Liver (tissue), 3 donors: ENCODE measurements at regions not wholly inside any gene's neighbourhood (a gene's known extent, or its start where the extent isn't known, plus 50 kb on each side); places are given as distances from the start of the nearest gene placed in this dataset.

Experiments
- EGR1 ChIP-seq, 2 donors: IDR thresholded peaks; 2 replicates each; pipeline ENCODE4 v1.6.1; 2016 to 2018; ENCODE audit warnings: antibody characterized with exemption in 2 of 2, low read depth in 2 of 2
- GABPA ChIP-seq, 2 donors: IDR thresholded peaks in 1 of 2; conservative IDR thresholded peaks in 1 of 2; 2 replicates each; pipeline ENCODE4 v1.6.1; 2016; ENCODE audit warnings: antibody characterized with exemption in 2 of 2, mild to moderate bottlenecking in 1 of 2, moderate library complexity in 1 of 2
- JUND ChIP-seq, 2 donors: IDR thresholded peaks; 2 replicates each; pipeline ENCODE4 v1.6.1; 2016; ENCODE audit warnings: antibody characterized with exemption in 2 of 2
- RAD21 ChIP-seq, 2 donors: IDR thresholded peaks; 2 replicates each; pipeline ENCODE4 v1.6.1; 2016; ENCODE audit warnings: antibody characterized with exemption in 2 of 2, mild to moderate bottlenecking in 2 of 2
- TAF1 ChIP-seq: conservative IDR thresholded peaks from 2 replicates; pipeline ENCODE4 v1.6.1; 2016; ENCODE audit warnings: antibody characterized with exemption, mild to moderate bottlenecking
- TF ChIP-seq, protein P1 (sequence below): fragments of 150-350 bp; IDR thresholded peaks from 2 replicates; pipeline ENCODE4 v1.5.1; 2017; ENCODE audit warnings: improper control_type of control experiment, low read depth, low read length; ENCODE audit not compliant: missing input control
- TF ChIP-seq, protein P2 (sequence below): IDR thresholded peaks from 2 replicates; pipeline ENCODE4 v1.6.1; 2016; ENCODE audit warnings: antibody characterized with exemption
- TF ChIP-seq, protein P3 (sequence below): IDR thresholded peaks from 2 replicates; pipeline ENCODE4 v1.6.1; 2016; ENCODE audit warnings: antibody characterized with exemption
- TF ChIP-seq, protein P4 (sequence below): IDR thresholded peaks from 2 replicates; pipeline ENCODE4 v1.6.1; 2016; ENCODE audit warnings: antibody characterized with exemption
- donor health status: healthy.
- donor health status: healthy.

GRCh38 chr3:118564800-118565199 is 469.8 kb downstream of the IGSF11 start:
- no peak for TF ChIP-seq JUND (IDR thresholded peaks at IDR 0.05)
- TF ChIP-seq, protein P1, sequence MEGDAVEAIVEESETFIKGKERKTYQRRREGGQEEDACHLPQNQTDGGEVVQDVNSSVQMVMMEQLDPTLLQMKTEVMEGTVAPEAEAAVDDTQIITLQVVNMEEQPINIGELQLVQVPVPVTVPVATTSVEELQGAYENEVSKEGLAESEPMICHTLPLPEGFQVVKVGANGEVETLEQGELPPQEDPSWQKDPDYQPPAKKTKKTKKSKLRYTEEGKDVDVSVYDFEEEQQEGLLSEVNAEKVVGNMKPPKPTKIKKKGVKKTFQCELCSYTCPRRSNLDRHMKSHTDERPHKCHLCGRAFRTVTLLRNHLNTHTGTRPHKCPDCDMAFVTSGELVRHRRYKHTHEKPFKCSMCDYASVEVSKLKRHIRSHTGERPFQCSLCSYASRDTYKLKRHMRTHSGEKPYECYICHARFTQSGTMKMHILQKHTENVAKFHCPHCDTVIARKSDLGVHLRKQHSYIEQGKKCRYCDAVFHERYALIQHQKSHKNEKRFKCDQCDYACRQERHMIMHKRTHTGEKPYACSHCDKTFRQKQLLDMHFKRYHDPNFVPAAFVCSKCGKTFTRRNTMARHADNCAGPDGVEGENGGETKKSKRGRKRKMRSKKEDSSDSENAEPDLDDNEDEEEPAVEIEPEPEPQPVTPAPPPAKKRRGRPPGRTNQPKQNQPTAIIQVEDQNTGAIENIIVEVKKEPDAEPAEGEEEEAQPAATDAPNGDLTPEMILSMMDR, result no peak
- TF ChIP-seq RAD21 (IDR thresholded peaks at IDR 0.05), result no peak
- TF ChIP-seq, protein P2, sequence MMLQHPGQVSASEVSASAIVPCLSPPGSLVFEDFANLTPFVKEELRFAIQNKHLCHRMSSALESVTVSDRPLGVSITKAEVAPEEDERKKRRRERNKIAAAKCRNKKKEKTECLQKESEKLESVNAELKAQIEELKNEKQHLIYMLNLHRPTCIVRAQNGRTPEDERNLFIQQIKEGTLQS, result no peak
- TF ChIP-seq TAF1, result no peak
- TF ChIP-seq, protein P3, sequence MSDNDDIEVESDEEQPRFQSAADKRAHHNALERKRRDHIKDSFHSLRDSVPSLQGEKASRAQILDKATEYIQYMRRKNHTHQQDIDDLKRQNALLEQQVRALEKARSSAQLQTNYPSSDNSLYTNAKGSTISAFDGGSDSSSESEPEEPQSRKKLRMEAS, result no peak
- no peak for TF ChIP-seq EGR1 (IDR thresholded peaks at IDR 0.05; ENCODE audit: low read depth in 2 of 2)
- TF ChIP-seq, protein P4, sequence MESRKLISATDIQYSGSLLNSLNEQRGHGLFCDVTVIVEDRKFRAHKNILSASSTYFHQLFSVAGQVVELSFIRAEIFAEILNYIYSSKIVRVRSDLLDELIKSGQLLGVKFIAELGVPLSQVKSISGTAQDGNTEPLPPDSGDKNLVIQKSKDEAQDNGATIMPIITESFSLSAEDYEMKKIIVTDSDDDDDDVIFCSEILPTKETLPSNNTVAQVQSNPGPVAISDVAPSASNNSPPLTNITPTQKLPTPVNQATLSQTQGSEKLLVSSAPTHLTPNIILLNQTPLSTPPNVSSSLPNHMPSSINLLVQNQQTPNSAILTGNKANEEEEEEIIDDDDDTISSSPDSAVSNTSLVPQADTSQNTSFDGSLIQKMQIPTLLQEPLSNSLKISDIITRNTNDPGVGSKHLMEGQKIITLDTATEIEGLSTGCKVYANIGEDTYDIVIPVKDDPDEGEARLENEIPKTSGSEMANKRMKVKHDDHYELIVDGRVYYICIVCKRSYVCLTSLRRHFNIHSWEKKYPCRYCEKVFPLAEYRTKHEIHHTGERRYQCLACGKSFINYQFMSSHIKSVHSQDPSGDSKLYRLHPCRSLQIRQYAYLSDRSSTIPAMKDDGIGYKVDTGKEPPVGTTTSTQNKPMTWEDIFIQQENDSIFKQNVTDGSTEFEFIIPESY, result no peak
- TF ChIP-seq GABPA (IDR thresholded peaks at IDR 0.05 in 1 of 2, conservative IDR thresholded peaks at IDR 0.05 in 1 of 2), result no peak
